GM10266 (cell line): ENCODE measurements at regions not wholly inside any gene's neighbourhood (a gene's known extent, or its start where the extent isn't known, plus 50 kb on each side); places are given as distances from the start of the nearest gene placed in this dataset.

Experiments used
- DNase-seq: peaks from one replicate; pipeline ENCODE4 v3.0.0; 2012; ENCODE audit errors: extremely low spot score
- TF ChIP-seq, protein P1 (sequence below): IDR thresholded peaks from 2 replicates; pipeline ENCODE4 v1.5.1; 2012; ENCODE audit warnings: mild to moderate bottlenecking, low read depth; ENCODE audit not compliant: control insufficient read depth, insufficient read depth; ENCODE audit errors: missing control alignments

DNA sequence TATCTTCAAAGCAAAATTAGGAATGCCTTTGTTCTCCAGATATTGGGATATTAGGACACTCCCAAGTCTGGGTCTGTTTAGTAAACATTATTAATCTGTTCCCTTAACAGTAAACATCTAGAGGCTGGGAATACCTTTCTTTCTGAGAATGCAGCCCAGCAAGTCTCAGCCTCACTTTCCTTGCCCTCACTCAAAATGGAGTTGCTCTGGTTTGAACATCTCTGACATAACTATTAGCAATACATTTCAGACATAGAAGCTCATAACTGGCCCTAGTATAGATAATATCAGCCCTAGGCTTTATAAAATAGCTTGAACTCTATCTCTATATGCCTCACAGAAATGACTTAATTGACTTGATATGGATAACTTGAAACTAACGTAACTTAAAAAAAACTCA is 299.8 kb downstream of the SPATA18 start:
- TF ChIP-seq, protein P1, sequence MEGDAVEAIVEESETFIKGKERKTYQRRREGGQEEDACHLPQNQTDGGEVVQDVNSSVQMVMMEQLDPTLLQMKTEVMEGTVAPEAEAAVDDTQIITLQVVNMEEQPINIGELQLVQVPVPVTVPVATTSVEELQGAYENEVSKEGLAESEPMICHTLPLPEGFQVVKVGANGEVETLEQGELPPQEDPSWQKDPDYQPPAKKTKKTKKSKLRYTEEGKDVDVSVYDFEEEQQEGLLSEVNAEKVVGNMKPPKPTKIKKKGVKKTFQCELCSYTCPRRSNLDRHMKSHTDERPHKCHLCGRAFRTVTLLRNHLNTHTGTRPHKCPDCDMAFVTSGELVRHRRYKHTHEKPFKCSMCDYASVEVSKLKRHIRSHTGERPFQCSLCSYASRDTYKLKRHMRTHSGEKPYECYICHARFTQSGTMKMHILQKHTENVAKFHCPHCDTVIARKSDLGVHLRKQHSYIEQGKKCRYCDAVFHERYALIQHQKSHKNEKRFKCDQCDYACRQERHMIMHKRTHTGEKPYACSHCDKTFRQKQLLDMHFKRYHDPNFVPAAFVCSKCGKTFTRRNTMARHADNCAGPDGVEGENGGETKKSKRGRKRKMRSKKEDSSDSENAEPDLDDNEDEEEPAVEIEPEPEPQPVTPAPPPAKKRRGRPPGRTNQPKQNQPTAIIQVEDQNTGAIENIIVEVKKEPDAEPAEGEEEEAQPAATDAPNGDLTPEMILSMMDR = no peak
- DNase-seq = no peak

DNA sequence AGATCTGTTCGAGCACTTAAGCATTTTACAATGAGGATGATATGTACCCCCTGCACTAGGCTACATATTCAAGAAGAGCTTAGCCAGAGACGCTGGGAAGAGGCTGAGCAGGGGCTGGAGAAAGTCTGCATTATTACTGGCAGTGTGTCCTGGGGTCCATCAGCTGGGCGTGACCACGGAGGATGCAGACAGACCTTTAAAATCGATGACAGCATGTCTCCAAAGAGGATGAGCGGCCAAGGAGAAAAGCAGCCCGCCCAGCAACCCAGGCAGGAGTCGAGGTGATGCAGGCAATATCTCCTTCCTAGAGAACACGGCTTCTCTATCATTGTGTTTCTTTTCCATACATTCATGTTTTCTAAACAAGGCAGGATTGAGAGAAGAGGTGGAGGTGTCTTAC is 300.7 kb downstream of the USP46 start:
- DNase-seq = no peak
- TF ChIP-seq, protein P1 = no peak

- TF ChIP-seq, protein P1 = no peak
- no peak for DNase-seq
Observed at GRCh38 chr4:52358883-52359321, 300.2 kb downstream of the USP46 start.

DNA sequence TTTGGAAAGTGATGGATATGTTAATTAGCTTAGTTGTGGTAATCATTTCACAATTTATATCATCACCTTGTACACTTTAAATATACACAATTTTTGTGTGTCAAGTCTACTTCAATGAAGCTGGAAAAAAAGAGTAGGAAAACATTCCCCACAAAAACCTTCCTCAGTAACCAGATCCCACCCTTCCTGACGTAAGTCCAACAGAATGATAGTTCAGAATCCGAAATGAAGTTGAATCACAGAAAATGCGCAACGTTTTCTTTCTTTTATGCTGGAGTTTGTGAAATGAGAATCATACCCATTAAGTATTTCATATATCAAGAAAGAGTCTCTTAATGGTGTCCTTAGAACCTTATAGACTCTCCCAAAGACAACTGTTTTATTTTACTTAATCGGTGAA is 292.9 kb downstream of the USP46 start:
- TF ChIP-seq, protein P1 = no peak
- no peak for DNase-seq

- no peak for DNase-seq
- TF ChIP-seq, protein P1 = no peak
Observed at GRCh38 chr4:52366621-52367020, 292.5 kb downstream of the USP46 start.

DNA sequence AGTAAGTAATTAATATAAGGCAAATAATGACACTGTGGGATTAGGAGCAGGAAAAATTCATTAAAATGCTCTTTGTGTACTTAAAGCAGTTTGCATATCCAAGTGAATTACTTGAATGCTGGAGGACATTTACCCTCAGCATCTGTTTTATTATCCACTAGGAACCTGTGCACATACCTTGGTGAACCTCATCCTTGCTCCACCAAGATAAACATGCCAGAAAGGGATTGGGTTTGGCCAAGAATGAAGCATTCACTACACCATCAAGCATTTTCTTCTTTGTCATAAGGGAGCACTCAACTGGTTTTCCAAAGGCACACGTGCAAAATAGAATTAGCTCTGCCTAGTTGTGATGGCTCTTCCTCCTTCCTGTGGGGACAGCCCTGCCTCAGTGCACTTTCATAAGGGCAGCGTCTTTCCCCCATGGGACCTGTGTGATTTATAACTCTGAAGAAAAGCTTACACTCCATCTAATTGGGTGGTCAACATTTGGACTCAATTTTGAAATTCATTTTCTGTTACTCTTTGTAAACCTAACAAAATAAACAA is 291.7 kb downstream of the USP46 start:
- DNase-seq = no peak
- TF ChIP-seq, protein P1 = no peak

DNA sequence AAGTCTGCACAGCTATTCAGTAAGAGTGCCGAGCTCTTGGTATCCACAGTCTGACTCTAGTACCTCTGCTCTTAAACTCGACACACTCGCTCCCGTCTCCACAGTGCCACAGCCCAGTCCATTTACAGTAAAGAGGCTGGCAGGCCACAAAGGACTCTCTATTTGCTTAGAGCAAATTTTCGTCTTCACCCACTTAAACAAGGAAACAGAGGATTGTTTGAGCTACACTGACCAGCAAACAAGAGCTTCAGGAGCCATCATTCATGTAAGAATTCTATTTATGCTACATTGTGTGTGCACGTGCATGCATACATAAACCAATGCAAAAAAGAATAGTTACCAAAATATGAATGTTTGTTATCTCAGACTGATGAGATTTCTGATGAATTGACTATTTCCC is 290.2 kb downstream of the USP46 start:
- TF ChIP-seq, protein P1 = no peak
- no peak for DNase-seq
